Stimulated activated naive CD8-positive, alpha-beta T cell treated with anti-CD3 and anti-CD28 coated beads, Interleukin-15, amount 100 ng/mL, for 72 hours (primary cell): ENCODE measurements at regions not wholly inside any gene's neighbourhood (a gene's known extent, or its start where the extent isn't known, plus 50 kb on each side); places are given as distances from the start of the nearest gene placed in this dataset.
"Not testable (repeated sequence)": the region's sequence is repeated elsewhere in the genome, so short reads cannot be mapped to it uniquely, and the experiment has no call there.

Source experiments
- ATAC-seq: fragments of 150-1000 bp; cut with Tn5 transposase; 2 replicates; pipeline ENCODE4 v1.10.0; 2021; ENCODE audit warnings: mild to moderate bottlenecking, moderate library complexity
- DNase-seq, 2 donors: peaks; one replicate each; pipeline ENCODE4 v3.0.0; 2021 to 2022
- H3K27ac Mint-ChIP-seq, 2 donors: one replicate each; pipeline ENCODE4 v1.8.0; 2022; ENCODE audit warnings: mild to moderate bottlenecking in 2 of 2, mixed read lengths in 2 of 2, moderate library complexity in 2 of 2
- H3K27me3 Mint-ChIP-seq: one replicate; pipeline ENCODE4 v1.8.0; 2022; ENCODE audit warnings: mixed read lengths
- H3K4me1 Mint-ChIP-seq: one replicate; pipeline ENCODE4 v1.8.0; 2022; ENCODE audit warnings: mild to moderate bottlenecking, mixed read lengths
- H3K4me3 Mint-ChIP-seq, 2 donors: one replicate each; pipeline ENCODE4 v1.8.0; 2022; ENCODE audit warnings: mild to moderate bottlenecking in 2 of 2, mixed read lengths in 2 of 2, moderate library complexity in 1 of 2
- H3K9me3 Mint-ChIP-seq, 2 donors: one replicate each; pipeline ENCODE4 v1.8.0; 2022; ENCODE audit warnings: mixed read lengths in 2 of 2

DNA sequence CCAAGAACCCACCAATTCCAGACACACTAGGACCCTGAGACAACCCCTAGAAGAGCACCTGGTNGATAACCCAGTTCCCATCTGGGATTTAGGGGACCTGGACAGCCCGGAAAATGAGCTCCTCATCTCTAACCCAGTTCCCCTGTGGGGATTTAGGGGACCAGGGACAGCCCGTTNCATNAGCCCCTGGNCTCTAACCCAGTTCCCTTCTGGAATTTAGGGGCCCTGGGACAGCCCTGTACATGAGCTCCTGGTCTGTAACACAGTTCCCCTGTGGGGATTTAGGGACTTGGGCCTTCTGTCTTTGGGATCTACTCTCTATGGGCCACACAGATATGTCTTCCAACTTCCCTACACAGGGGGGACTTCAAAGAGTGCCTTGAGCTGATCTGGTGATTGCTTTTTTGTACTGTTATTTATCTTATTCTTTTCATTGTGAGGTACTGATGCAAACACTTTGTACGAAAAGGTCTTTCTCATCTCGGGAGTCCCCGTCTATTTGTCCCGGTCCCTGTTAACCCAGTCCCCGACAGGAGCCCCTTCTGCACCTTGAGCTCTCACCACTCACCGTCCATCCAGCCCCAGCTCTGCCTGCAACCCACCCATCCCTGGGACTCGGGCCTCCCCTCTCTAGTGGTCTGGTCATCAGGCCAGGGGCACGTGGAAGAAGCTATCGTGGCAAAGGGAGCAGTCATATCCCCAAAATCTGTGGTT, 58.2 kb upstream of the PLCXD1 start:
- H3K27me3 Mint-ChIP-seq, H3K4me3 Mint-ChIP-seq, DNase-seq, H3K9me3 Mint-ChIP-seq, H3K4me1 Mint-ChIP-seq, H3K27ac Mint-ChIP-seq: not testable (repeated sequence)
- peak; percentile 53 for ATAC-seq

DNA sequence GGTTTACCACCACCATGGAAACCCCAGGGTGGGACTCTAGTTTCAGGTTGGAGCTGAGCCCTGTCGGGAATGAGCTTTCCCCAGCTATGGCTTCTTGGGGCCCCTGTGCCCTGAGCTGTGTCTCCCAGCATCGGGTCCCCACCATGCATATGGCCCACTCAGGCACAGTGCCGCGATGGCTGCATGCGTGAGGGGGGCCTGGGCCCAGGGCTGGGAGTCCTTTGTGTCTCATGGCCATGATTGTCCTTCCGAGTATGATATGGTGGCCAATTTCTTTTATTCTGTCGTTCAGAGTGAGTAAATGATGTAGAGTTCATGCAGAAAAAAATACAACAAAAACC, 57.7 kb upstream of the PLCXD1 start:
- not testable (repeated sequence) for H3K9me3 Mint-ChIP-seq, H3K4me3 Mint-ChIP-seq, H3K27ac Mint-ChIP-seq, ATAC-seq, H3K4me1 Mint-ChIP-seq, DNase-seq, H3K27me3 Mint-ChIP-seq

DNA sequence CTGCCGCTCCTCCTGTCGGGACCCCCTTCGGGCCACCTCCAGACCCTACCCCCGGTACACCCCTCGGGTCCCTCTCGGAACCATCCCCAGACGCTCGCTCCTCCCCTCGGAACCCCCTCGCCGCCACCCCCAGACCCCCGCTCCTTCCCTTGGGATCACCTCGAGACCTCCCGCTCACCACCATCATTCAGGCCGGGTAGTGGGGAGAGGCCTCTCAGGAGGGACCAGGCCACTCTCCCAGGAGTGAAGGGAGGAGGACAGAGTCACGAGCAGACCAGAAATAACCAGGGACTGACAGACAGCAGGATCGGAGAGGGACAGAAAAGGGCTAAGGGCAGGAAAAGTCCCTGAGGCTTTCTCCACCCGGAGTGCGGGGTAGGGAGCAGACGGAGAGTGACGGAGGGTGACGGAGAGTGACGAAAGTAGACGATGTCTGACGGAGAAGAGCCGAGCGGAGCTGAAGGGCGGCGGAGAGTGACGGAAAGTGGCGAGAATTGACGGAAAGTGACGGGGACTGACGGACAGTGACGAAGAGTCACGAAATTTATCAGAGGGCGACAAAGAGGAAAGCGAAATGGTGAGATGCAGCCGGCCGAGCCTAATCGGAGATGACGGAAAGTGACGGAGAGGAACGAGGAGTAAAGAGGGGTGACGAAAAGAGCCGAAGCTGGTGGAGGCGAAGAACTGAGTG, 54.6 kb upstream of the PLCXD1 start:
- not testable (repeated sequence) for H3K4me3 Mint-ChIP-seq, H3K4me1 Mint-ChIP-seq

DNA sequence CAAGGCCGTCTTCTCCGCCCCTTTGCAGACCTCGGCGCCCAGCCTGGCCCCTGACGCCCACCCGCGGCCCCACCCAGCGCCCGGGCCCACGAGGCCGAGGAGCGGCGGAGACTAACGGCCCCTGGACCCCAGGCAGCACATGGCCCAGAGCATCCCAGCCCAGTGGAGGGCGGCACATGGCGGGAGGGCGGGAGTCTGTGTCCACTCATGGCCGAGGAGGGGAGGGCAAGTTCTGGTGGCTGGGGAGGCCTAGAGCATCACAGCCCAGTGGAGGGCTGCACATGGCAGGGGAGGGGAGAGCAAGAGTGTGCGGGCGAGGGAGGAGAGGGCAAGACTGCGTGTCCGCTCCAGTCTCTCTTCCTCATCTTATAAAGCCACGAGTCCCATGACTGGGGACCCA, 53.8 kb upstream of the PLCXD1 start:
- not testable (repeated sequence) for ATAC-seq, DNase-seq, H3K4me1 Mint-ChIP-seq, H3K9me3 Mint-ChIP-seq, H3K27me3 Mint-ChIP-seq, H3K4me3 Mint-ChIP-seq, H3K27ac Mint-ChIP-seq

More for the DNA sequence above, 54.6 kb upstream of the PLCXD1 start:
- not testable (repeated sequence) for DNase-seq, H3K27ac Mint-ChIP-seq, H3K27me3 Mint-ChIP-seq, H3K9me3 Mint-ChIP-seq
- peak; percentile 63 for ATAC-seq
